CD1c-positive myeloid dendritic cell (primary cell): ENCODE measurements at regions not wholly inside any gene's neighbourhood (a gene's known extent, or its start where the extent isn't known, plus 50 kb on each side); places are given as distances from the start of the nearest gene placed in this dataset.

Experiments used
- DNase-seq: peaks from one replicate; pipeline ENCODE4 v3.0.0-alpha.2; 2016; ENCODE audit errors: extremely low spot score

DNA sequence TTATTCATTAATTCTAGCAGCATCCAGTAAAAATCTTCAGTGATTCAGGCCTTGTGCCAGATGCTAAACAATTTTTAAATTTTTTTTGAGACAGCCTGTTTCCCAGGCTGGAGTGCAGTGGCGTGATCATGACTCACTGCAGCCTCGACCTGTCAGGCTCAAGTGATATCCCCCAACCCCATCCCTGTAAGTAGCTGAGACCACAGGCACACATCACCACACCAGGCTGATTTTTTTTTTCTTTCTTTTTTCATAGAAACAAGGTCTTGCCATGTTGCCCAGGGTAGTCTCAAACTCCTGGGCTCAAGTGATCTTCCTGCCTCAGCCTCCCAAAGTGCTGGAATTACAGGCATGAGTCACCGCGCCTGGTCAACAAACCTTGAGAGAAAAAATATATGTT, 705.5 kb downstream of the ARAP2 start:
- no peak for DNase-seq

- no peak for DNase-seq
Measured at GRCh38 chr4:35539404-35540055, 704.8 kb downstream of the ARAP2 start.

- no peak for DNase-seq
Measured at GRCh38 chr4:35541146-35541887, 703.0 kb downstream of the ARAP2 start.

DNA sequence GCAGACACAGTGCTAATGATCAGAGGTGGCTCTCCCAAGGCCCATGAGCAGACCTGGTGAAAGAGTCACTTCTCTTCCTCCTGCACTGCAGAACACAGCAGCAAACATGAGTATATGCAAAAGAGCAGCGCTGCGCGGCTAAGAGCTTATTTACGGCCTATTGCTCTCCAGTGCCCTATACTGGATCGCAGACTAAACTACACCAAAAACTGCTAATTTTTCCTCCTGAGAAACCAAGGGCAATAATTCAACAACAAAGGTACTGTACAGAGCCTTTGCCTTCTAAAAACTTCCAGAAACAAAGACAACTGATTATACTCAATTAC, 702.5 kb downstream of the ARAP2 start:
- DNase-seq = no peak

- no peak for DNase-seq
Measured at GRCh38 chr4:35548921-35549320, 695.4 kb downstream of the ARAP2 start.

DNA sequence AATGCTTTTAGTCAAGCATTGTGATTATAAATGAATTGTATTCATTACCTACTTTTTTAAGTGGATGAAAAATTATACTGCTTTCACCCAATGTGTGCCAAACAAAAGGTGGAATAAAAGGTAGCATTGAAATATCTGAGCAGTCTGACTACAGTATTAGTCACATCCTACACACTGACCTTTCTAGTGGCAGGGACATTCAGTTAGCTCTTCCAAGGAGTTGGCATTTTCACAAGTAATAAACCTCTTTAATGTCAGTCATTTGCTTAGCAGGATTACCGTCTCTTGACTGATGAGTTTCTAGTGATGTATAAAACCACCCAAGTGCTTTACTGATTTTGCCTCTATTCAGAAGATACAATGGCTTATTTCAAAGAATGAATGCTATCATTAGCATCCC, 687.9 kb downstream of the ARAP2 start:
- DNase-seq = no peak

DNA sequence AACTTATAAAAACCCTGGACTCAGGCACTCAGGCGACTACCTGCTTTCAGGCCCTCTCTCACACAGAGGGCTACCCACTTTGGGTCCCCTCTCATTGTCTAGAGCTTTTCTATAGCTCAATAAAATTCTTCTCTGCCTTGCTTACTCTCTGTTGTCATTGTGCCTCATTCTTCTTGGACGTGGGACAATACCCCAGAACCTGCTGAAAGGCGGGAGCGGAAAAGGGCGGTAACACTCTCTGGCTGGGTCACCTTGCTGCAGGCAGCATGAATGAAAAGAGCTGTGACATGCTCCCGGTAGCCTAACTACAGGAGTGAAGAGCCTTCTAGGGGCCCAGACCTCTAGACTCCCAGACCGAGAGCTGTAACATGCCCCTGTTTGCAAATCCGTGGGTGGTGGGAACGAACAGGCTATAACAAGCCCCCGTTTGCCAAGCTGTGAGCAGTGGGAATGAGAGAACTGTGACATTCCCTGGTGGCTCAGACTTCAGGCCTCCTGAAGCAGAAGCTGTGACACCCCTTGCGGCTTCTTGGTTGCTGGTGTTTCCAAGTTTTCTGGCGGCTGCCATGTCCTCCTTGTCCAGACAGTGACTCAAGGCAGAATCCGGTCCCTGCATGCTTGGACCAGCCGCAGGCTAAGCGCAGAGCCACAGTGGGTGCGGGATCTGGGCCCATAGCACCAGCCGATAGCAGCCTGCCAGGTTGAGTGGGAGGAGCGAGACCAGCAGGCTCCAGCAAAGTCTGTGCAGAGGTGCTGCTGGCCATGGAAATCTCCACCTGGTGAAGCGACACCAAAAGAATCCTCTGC, 684.6 kb downstream of the ARAP2 start:
- DNase-seq = no peak

GRCh38 chr4:35562861-35563260, 681.5 kb downstream of the ARAP2 start:
- no peak for DNase-seq

DNA sequence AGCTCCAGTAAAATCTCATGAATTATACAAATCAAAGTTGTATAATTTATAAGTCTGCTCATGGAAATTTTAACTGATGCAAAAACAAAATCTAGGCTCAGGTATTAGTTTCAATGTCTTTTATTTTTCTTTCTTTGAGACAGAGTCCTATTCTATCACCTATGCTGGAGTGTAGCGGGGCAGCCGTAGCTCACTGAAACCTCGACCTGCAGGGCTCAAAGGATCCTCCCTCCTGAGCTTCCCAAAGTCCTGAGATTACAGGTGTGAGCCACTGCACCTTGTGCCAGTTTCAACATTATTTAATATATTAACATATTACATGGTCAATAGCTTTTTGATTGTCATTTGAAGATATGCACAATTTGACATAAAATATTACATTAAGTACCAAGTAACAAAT, 678.7 kb downstream of the ARAP2 start:
- DNase-seq = no peak

DNA sequence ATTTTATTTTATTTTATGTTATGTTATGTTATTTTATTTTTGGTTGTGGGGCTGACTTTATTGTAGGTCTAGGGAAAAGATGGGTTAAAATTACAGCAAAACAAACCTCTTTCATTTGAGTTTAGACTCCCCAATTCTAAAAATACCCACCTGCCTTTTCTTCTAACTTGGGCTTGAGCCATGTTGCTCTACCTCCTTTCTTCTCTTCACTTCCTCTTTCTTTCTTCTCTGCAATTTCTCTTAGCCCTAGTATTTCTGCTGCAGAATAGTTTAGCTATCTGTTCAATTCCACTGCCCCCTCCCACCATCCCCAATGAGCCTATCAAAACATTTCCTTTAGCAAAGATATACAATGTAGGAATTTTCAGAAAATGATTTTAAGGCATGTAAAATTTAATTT, 653.3 kb downstream of the ARAP2 start:
- no peak for DNase-seq

GRCh38 chr4:35604252-35604651, 640.1 kb downstream of the ARAP2 start:
- DNase-seq = no peak

GRCh38 chr4:35604724-35605123, 639.6 kb downstream of the ARAP2 start:
- no peak for DNase-seq

DNA sequence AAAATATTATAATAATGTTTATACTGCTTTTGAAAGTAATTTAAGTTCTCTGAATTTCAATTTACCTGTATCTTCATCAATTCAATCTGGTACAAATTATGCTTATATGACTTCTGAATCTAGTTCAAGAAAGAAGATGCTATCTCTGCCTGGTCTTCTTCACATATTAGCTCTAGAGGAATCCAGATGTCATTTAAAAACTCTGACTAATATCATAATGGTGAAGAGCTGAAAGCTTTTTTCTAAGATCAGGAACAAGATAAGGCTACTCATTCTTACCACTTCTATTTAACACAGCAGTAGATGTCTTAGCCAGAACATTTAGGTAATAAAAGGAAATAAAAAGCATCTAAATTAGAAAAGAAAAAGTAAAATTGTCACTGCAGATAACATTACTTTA, 636.1 kb downstream of the ARAP2 start:
- DNase-seq = no peak

DNA sequence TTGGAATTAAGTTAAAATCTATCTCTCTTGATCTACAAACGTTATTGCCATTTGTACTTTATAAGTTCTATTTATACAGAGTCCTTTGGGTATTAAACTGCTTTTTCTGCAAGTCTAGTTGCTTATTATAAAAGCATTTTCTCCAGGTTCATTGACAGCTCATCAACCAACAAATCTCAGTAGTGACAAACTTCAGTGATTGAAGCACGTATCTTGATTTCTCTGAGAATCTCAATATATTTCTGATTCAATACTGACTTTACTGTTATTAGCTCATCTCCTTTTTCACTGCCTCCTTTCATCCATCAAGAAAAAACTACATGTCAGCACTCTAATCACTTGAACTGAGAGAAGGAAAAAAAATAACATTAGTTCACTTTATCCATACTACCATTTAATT, 630.2 kb downstream of the ARAP2 start:
- no peak for DNase-seq

DNA sequence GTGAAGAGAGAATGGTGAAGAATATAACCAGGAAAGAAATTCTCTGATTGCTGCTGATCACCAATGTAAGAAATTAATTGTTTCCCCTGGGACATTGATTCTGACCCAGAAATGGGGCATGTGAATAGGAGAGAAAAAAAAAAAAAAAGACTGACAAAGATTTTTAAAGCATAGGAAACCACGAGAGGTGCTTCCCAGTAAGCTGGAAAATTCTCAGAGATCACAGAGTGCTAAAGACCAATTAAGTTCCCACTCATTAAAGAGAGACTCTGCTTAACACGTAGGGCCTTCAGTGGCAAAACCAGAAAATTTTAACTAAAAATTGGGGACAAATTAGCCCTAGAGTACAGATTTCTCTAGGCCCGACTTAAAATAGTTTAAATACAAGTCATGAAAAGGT, 604.4 kb downstream of the ARAP2 start:
- DNase-seq = no peak

DNA sequence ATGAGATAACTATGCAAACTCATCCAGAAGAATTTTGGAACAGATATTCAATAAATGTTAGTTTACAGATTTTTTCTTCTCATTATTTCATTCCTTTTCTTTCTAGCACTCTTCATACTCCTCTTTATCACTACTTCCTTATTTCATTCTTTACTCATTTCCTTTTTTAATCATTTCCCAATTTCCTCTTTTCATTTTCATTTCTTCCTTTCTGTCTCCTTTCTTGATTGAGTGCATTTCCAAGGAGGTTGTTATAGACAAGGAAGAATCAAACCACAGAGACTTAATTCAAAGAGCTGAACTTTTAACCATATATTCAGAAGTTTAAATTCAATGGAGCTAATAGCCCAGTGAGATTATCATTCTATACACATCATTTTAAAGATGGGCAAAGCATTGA, 600.7 kb downstream of the ARAP2 start:
- DNase-seq = peak; percentile 27

DNA sequence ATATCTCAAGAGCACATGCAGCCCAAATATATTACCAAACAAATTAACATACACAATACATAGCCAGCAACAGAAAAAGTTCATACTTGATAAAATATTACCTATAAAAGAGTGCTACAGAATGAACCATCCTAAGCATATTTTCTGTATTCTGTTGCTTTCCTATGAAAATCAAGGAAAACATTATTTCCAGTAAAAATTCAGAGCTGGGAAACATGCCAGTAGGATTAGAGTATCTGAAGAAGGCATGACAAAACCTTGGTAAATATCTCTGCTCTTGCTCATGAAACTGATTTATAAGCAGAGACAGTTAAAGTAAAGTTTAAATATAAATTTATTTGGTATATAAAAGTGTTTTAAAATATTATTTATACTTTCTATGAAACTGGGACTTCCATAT, 599.7 kb downstream of the ARAP2 start:
- DNase-seq = no peak

GRCh38 chr4:35649011-35649410, 595.3 kb downstream of the ARAP2 start:
- no peak for DNase-seq

DNA sequence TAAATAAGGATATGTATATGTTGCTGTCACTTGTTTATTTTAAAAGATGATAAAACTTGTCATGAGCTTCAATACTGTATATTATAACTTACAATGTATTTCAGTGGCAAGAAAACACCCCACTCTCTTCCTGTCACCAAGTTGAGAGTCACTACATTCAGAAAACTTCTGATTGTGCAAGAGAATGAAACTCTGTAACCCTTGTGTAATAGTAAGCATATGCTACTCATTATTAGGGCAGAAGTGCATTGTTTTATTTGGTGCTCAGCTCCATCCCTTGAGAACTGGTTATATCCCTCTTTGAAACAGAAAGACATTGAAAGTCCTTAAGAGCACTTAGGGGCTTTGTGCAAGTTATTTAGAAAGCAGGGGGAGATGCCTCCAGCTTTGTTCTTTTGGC, 594.5 kb downstream of the ARAP2 start:
- DNase-seq = peak; percentile 32

DNA sequence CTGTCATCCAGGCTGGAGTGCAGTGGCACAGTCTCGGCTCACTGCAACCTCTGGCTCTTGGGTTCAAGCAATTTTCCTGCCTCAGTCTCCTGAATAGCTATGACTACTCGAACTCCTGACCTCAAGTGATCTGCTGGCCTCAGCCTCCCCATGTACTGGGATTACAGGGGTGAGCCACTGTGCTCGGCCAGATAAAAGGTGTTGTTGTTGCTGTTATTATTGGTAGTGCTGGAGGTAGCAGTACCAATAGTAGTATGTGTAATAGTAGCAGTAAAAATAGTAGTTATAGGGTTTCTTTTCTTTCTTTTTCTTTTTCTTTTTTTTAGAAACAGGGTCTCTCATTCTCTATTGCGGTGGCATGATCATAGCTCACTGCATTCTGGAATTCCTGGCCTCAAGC, 592.1 kb downstream of the ARAP2 start:
- no peak for DNase-seq

- no peak for DNase-seq
Measured at GRCh38 chr4:35653451-35653850, 590.9 kb downstream of the ARAP2 start.

- DNase-seq = no peak
Measured at GRCh38 chr4:35673137-35673536, 571.2 kb downstream of the ARAP2 start.

DNA sequence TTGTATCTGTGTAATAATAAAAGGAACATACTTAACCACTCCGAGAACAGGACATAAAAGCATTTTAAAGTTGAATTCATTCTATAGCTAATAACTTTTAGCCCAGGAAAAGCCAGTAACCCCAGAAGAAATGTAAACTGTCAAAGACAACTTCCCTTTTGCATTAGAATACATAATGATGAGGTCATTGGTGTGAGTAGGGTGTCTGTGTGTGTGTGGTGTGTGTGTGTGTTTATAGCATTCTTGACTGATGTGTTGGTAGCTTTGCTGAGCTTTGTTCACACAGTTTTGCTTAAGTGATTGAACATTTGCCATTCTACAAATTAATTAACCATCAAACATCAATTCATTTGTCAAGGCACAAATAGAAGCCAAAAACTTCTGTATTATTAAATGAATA, 559.6 kb downstream of the ARAP2 start:
- no peak for DNase-seq
